ENCODE measurements at regions not wholly inside any gene's neighbourhood (a gene's known extent, or its start where the extent isn't known, plus 50 kb on each side); places are given as distances from the start of the nearest gene placed in this dataset.

- no peak for TF ChIP-seq CTCF (IDR thresholded peaks at IDR 0.05; ENCODE audit: insufficient read depth, low read length)
- no peak for TF ChIP-seq REST (IDR thresholded peaks at IDR 0.05; ENCODE audit: insufficient replicate concordance, low read depth)
- no peak for TF ChIP-seq GABPA (IDR thresholded peaks at IDR 0.05; ENCODE audit: low read depth)
- no peak for TF ChIP-seq POLR2AphosphoS5 (IDR thresholded peaks at IDR 0.05; ENCODE audit: low read depth)
These were observed 835.2 kb upstream of the PCDH10 start for GRCh38 chr4:132313852-132314251.
